Esophagus muscularis mucosa (tissue), 3 donors: ENCODE measurements at regions not wholly inside any gene's neighbourhood (a gene's known extent, or its start where the extent isn't known, plus 50 kb on each side); places are given as distances from the start of the nearest gene placed in this dataset.
A peak's percentile ranks its signal among the peaks of the same experiment; 100 is the strongest.

Experiments used
- CTCF ChIP-seq, 3 experiments: fragments of 200-600 bp in 2 of 3; fragments of 450-650 bp in 1 of 3; sonication (generic) in 2 of 3; IDR thresholded peaks; one replicate each; pipeline ENCODE4 v1.5.1; 2017 to 2019; ENCODE audit warnings: antibody characterized with exemption in 3 of 3, mild to moderate bottlenecking in 2 of 3, moderate library complexity in 1 of 3
- POLR2A ChIP-seq: fragments of 450-650 bp; IDR thresholded peaks from one replicate; pipeline ENCODE4 v1.6.1; 2017; ENCODE audit warnings: antibody characterized with exemption, moderate library complexity, mild to moderate bottlenecking, low read depth
- POLR2AphosphoS5 ChIP-seq, 2 donors: sonication (generic); formaldehyde crosslinking; IDR thresholded peaks; one replicate each; pipeline ENCODE4 v1.6.1; 2017; ENCODE audit warnings: antibody characterized with exemption in 2 of 2

- no peak for TF ChIP-seq POLR2A
- TF ChIP-seq CTCF (IDR thresholded peaks at IDR 0.05): peak; percentile 20 to 34 (median 28)
- no peak for TF ChIP-seq POLR2AphosphoS5 (IDR thresholded peaks at IDR 0.05)
Observed at GRCh38 chr3:34387826-34388564, 589.6 kb downstream of the PDCD6IP start.
